ENCODE measurements at regions not wholly inside any gene's neighbourhood (a gene's known extent, or its start where the extent isn't known, plus 50 kb on each side); places are given as distances from the start of the nearest gene placed in this dataset.

- H3K27me3 ChIP-seq = no peaks in the 10 kb centered on the region
- DNase-seq = no peak
- no peak for TF ChIP-seq CTCF (IDR thresholded peaks at IDR 0.05)
- H3K36me3 ChIP-seq = no peaks in the 10 kb centered on the region
- no peak overlapping the region for H3K4me3 ChIP-seq
- H3K4me1 ChIP-seq = no peaks in the 10 kb centered on the region
- H3K27ac ChIP-seq = no peak overlapping the region
- intact Hi-C loops (cut with DNase I) = no loop called here
- no peaks in the 10 kb centered on the region for H3K9me3 ChIP-seq
- H3K9ac ChIP-seq (ENCODE audit: low read depth in 2 of 2, low read length in 2 of 2) = no peak overlapping the region
Observed at GRCh38 chr7:138228119-138228518, 151.9 kb downstream of the AKR1D1 start.

GRCh38 chr7:138228769-138229168 is 152.5 kb downstream of the AKR1D1 start:
- TF ChIP-seq CTCF (IDR thresholded peaks at IDR 0.05) = no peak
- H3K36me3 ChIP-seq = no peaks in the 10 kb centered on the region
- no peaks in the 10 kb centered on the region for H3K4me1 ChIP-seq
- H3K27me3 ChIP-seq = no peaks in the 10 kb centered on the region
- DNase-seq = no peak
- H3K9ac ChIP-seq (ENCODE audit: low read depth in 2 of 2, low read length in 2 of 2) = no peak overlapping the region
- H3K9me3 ChIP-seq = no peaks in the 10 kb centered on the region
- intact Hi-C loops (cut with DNase I) = no loop called here
- H3K4me3 ChIP-seq = no peak overlapping the region
- no peak overlapping the region for H3K27ac ChIP-seq

GRCh38 chr7:138233189-138233588 is 156.9 kb downstream of the AKR1D1 start:
- no peak for DNase-seq
- H3K36me3 ChIP-seq = no peaks in the 10 kb centered on the region

GRCh38 chr7:138235207-138235606 is 158.9 kb downstream of the AKR1D1 start:
- no peak for DNase-seq

More at GRCh38 chr7:138233189-138233588, 156.9 kb downstream of the AKR1D1 start:
- intact Hi-C loops (cut with DNase I) = no loop called here
- Histone ChIP-seq H3K4me3 (no peak overlapping the region), H3K9me3 (no peaks in the 10 kb centered on the region), H3K4me1 (no peaks in the 10 kb centered on the region), H3K9ac (ENCODE audit: low read depth in 2 of 2, low read length in 2 of 2) (no peak overlapping the region), H3K27me3 (no peaks in the 10 kb centered on the region), H3K27ac (no peak overlapping the region)
- TF ChIP-seq CTCF (IDR thresholded peaks at IDR 0.05) = no peak

GRCh38 chr7:138237995-138238394 is 161.7 kb downstream of the AKR1D1 start:
- intact Hi-C loops (cut with DNase I) = no loop called here
- H3K27me3 ChIP-seq = no peaks in the 10 kb centered on the region
- no peak overlapping the region for H3K4me3 ChIP-seq
- TF ChIP-seq CTCF (IDR thresholded peaks at IDR 0.05) = no peak
- H3K9me3 ChIP-seq = no peaks in the 10 kb centered on the region
- H3K4me1 ChIP-seq = no peaks in the 10 kb centered on the region
- no peaks in the 10 kb centered on the region for H3K36me3 ChIP-seq
- H3K9ac ChIP-seq (ENCODE audit: low read depth in 2 of 2, low read length in 2 of 2) = no peak overlapping the region
- no peak overlapping the region for H3K27ac ChIP-seq
- no peak for DNase-seq

More at GRCh38 chr7:138235207-138235606, 158.9 kb downstream of the AKR1D1 start:
- Histone ChIP-seq H3K27ac (no peak overlapping the region), H3K4me1 (no peaks in the 10 kb centered on the region), H3K4me3 (no peak overlapping the region), H3K9ac (ENCODE audit: low read depth in 2 of 2, low read length in 2 of 2) (no peak overlapping the region), H3K27me3 (no peaks in the 10 kb centered on the region), H3K9me3 (no peaks in the 10 kb centered on the region), H3K36me3 (no peaks in the 10 kb centered on the region)
- TF ChIP-seq CTCF (IDR thresholded peaks at IDR 0.05) = no peak
- intact Hi-C loops (cut with DNase I) = no loop called here

All from colonic mucosa (tissue), 4 donors.